IPS-NIHi11 (cell line): ENCODE measurements at regions not wholly inside any gene's neighbourhood (a gene's known extent, or its start where the extent isn't known, plus 50 kb on each side); places are given as distances from the start of the nearest gene placed in this dataset.
"Not testable (repeated sequence)": the region's sequence is repeated elsewhere in the genome, so short reads cannot be mapped to it uniquely, and the experiment has no call there.

Experiments used
- DNase-seq: peaks from one replicate; pipeline ENCODE4 v3.0.0; 2012; ENCODE audit warnings: mixed read lengths, low spot score

- no peak for DNase-seq
Observed at GRCh38 chr20:19874040-19874727, 116.1 kb downstream of the RIN2 start.

GRCh38 chr20:19875376-19876221 is 117.5 kb downstream of the RIN2 start:
- DNase-seq = no peak

- no peak for DNase-seq
Observed at GRCh38 chr20:19876828-19877460, 118.9 kb downstream of the RIN2 start.

GRCh38 chr20:19879874-19880255 is 121.8 kb downstream of the RIN2 start:
- DNase-seq = not testable (repeated sequence)

GRCh38 chr20:19880256-19881079 is 122.4 kb downstream of the RIN2 start:
- no peak for DNase-seq

GRCh38 chr20:19881080-19881840 is 123.2 kb downstream of the RIN2 start:
- no peak for DNase-seq

- no peak for DNase-seq
Observed at GRCh38 chr20:19881990-19882389, 123.9 kb downstream of the RIN2 start.

- no peak for DNase-seq
Observed at GRCh38 chr20:19882446-19882845, 124.4 kb downstream of the RIN2 start.

- no peak for DNase-seq
Observed at GRCh38 chr20:19883501-19883900, 125.4 kb downstream of the RIN2 start.

GRCh38 chr20:19885594-19885938 is 127.5 kb downstream of the RIN2 start:
- DNase-seq = no peak

GRCh38 chr20:19885939-19886660 is 128.0 kb downstream of the RIN2 start:
- no peak for DNase-seq

GRCh38 chr20:19886661-19887288 is 128.7 kb downstream of the RIN2 start:
- no peak for DNase-seq

- DNase-seq = no peak
Observed at GRCh38 chr20:19887556-19888268, 129.4 kb upstream of the NAA20 start.

- DNase-seq = no peak
Observed at GRCh38 chr20:19888269-19888671, 128.9 kb upstream of the NAA20 start.

- DNase-seq = no peak
Observed at GRCh38 chr20:19889011-19889953, 127.9 kb upstream of the NAA20 start.

GRCh38 chr20:19890445-19891051 is 126.6 kb upstream of the NAA20 start:
- no peak for DNase-seq

- no peak for DNase-seq
Observed at GRCh38 chr20:19893356-19893755, 123.8 kb upstream of the NAA20 start.

- DNase-seq = no peak
Observed at GRCh38 chr20:19895761-19896160, 121.4 kb upstream of the NAA20 start.
